Fibroblast of the aortic adventitia (primary cell): ENCODE measurements at regions not wholly inside any gene's neighbourhood (a gene's known extent, or its start where the extent isn't known, plus 50 kb on each side); places are given as distances from the start of the nearest gene placed in this dataset.

Experiments
- DNase-seq: peaks from one replicate; pipeline ENCODE4 v3.0.0-alpha.2; 2010; ENCODE audit warnings: low read depth
- H3K4me3 ChIP-seq: 2 replicates; pipeline ENCODE4 v1.5.1; 2011; ENCODE audit warnings: low read depth, mild to moderate bottlenecking, control low read depth, low read length, moderate library complexity
- CTCF ChIP-seq: IDR thresholded peaks from 2 replicates; pipeline ENCODE4 v1.5.1; 2011; ENCODE audit warnings: mild to moderate bottlenecking, low read length, control low read depth, inconsistent platforms; ENCODE audit not compliant: insufficient read depth

GRCh38 chr1:181391301-181391900 is 91.9 kb upstream of the CACNA1E start:
- H3K4me3 ChIP-seq = no peak overlapping the region
- no peak for DNase-seq
- TF ChIP-seq CTCF = no peak

- no peak for TF ChIP-seq CTCF
- no peak for DNase-seq
- no peak overlapping the region for H3K4me3 ChIP-seq
These were observed 91.2 kb upstream of the CACNA1E start for GRCh38 chr1:181392133-181392532.

- DNase-seq = no peak
- no peak for TF ChIP-seq CTCF
- no peak overlapping the region for H3K4me3 ChIP-seq
These were observed 90.6 kb upstream of the CACNA1E start for GRCh38 chr1:181392613-181393220.

GRCh38 chr1:181394766-181395165 is 88.6 kb upstream of the CACNA1E start:
- DNase-seq = no peak
- no peak for TF ChIP-seq CTCF

GRCh38 chr1:181396171-181396670 is 87.1 kb upstream of the CACNA1E start:
- no peak for TF ChIP-seq CTCF
- DNase-seq = no peak
- no peak overlapping the region for H3K4me3 ChIP-seq

More at GRCh38 chr1:181394766-181395165, 88.6 kb upstream of the CACNA1E start:
- H3K4me3 ChIP-seq = no peak overlapping the region

- no peak for TF ChIP-seq CTCF
- H3K4me3 ChIP-seq = no peak overlapping the region
- no peak for DNase-seq
These were observed 86.5 kb upstream of the CACNA1E start for GRCh38 chr1:181396811-181397210.
